ENCODE measurements at regions not wholly inside any gene's neighbourhood (a gene's known extent, or its start where the extent isn't known, plus 50 kb on each side); places are given as distances from the start of the nearest gene placed in this dataset.

DNA sequence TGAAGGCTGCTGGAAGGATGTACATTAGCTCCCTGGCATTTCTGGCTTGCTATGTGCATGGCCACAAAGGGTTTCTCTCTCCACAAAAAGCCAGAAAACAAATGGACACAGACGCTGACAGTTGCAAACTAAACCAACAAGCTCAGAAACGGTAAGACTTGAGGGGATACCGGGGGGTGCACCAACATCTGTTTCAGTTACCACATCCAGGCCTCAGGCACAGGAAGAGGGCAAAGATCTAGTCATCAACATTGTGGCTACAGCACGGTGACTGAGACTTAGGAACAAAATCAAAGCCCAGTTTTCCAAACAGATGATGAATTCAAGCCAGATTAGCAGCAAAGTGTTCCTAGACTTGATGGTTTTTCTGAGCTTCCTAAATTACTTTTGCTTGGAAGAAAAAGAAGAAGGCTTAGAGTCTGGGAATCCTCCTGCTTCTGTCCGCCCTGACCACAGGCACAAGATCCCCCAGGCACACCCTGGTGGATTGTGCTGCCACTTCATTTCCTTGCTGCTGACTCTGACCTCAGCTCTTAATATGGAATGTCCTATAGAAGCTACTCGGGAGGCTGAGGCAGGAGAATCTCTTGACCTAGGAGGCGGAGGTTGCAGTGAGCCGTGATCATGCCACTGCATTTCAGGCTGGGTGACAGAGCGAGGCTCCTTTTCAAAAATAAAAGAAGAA, 54.2 kb upstream of the ADGRF1 start (continued):
- no peak for TF ChIP-seq GTF2F1 (IDR thresholded peaks at IDR 0.05; ENCODE audit: borderline replicate concordance, low read depth, low read length)
- no peak for TF ChIP-seq SIX5 (IDR thresholded peaks at IDR 0.05; ENCODE audit: low read depth, low read length)
